ENCODE measurements at regions not wholly inside any gene's neighbourhood (a gene's known extent, or its start where the extent isn't known, plus 50 kb on each side); places are given as distances from the start of the nearest gene placed in this dataset.

GRCh38 chr17:79440251-79440650, 170.6 kb downstream of the RBFOX3 start:
- no peak for DNase-seq

GRCh38 chr17:79439493-79439892, 171.4 kb downstream of the RBFOX3 start:
- DNase-seq: no peak

GRCh38 chr17:79438546-79439334, 172.1 kb downstream of the RBFOX3 start:
- DNase-seq: no peak

GRCh38 chr17:79438058-79438457, 172.8 kb downstream of the RBFOX3 start:
- no peak for DNase-seq

- no peak for DNase-seq
Observed at GRCh38 chr17:79437081-79437480, 173.8 kb downstream of the RBFOX3 start.

GRCh38 chr17:79435962-79436361, 174.9 kb downstream of the RBFOX3 start:
- no peak for DNase-seq

GRCh38 chr17:79435296-79435695, 175.6 kb downstream of the RBFOX3 start:
- no peak for DNase-seq

- DNase-seq: no peak
Observed at GRCh38 chr17:79434215-79434614, 176.6 kb downstream of the RBFOX3 start.

- no peak for DNase-seq
Observed at GRCh38 chr17:79433379-79433778, 177.5 kb downstream of the RBFOX3 start.

- DNase-seq: no peak
Observed at GRCh38 chr17:79431175-79431574, 179.7 kb downstream of the RBFOX3 start.

GRCh38 chr17:79429864-79430494, 180.9 kb downstream of the RBFOX3 start:
- no peak for DNase-seq

- DNase-seq: no peak
Observed at GRCh38 chr17:79428988-79429387, 181.9 kb downstream of the RBFOX3 start.

- DNase-seq: no peak
Observed at GRCh38 chr17:79427621-79428539, 183.0 kb downstream of the RBFOX3 start.

GRCh38 chr17:79425686-79426085, 185.2 kb downstream of the RBFOX3 start:
- no peak for DNase-seq

- DNase-seq: no peak
Observed at GRCh38 chr17:79424471-79425185, 186.2 kb downstream of the RBFOX3 start.

- no peak for DNase-seq
Observed at GRCh38 chr17:79423811-79424465, 186.9 kb downstream of the RBFOX3 start.

- DNase-seq: no peak
Observed at GRCh38 chr17:79422236-79422635, 188.6 kb downstream of the RBFOX3 start.

GRCh38 chr17:79420318-79421243, 190.3 kb downstream of the RBFOX3 start:
- no peak for DNase-seq

GRCh38 chr17:79417476-79417988, 193.3 kb downstream of the RBFOX3 start:
- no peak for DNase-seq

- no peak for DNase-seq
Observed at GRCh38 chr17:79415909-79416308, 194.9 kb downstream of the RBFOX3 start.

GRCh38 chr17:79415365-79415764, 195.5 kb downstream of the RBFOX3 start:
- DNase-seq: no peak

Data from NCI-H2171 (cell line).